Testis (tissue), 2 donors: ENCODE measurements at regions not wholly inside any gene's neighbourhood (a gene's known extent, or its start where the extent isn't known, plus 50 kb on each side); places are given as distances from the start of the nearest gene placed in this dataset.

Source experiments
- CTCF ChIP-seq, 3 experiments: fragments of 450-650 bp in 2 of 3; fragments of 200-600 bp in 1 of 3; sonication (generic) in 1 of 3; IDR thresholded peaks; one replicate each; pipeline ENCODE4 v1.5.1; 2016 to 2019; ENCODE audit warnings: antibody characterized with exemption in 3 of 3, mild to moderate bottlenecking in 2 of 3, moderate library complexity in 1 of 3
- POLR2A ChIP-seq: fragments of 450-650 bp; IDR thresholded peaks from one replicate; pipeline ENCODE4 v1.6.1; 2017; ENCODE audit warnings: antibody characterized with exemption, mild to moderate bottlenecking, moderate library complexity

- TF ChIP-seq CTCF (IDR thresholded peaks at IDR 0.05) = no peak
- no peak for TF ChIP-seq POLR2A
Observed at GRCh38 chr22:22982616-22983015, 87.7 kb upstream of the GNAZ start.
